DOHH2 (cell line): ENCODE measurements at regions not wholly inside any gene's neighbourhood (a gene's known extent, or its start where the extent isn't known, plus 50 kb on each side); places are given as distances from the start of the nearest gene placed in this dataset.
"Not testable (repeated sequence)": the region's sequence is repeated elsewhere in the genome, so short reads cannot be mapped to it uniquely, and the experiment has no call there.

ENCODE experiments used
- H3F3A ChIP-seq: fragments of 200-600 bp; sonication (generic), shearing (Covaris generic); 2 replicates; pipeline ENCODE4 v1.6.0; 2016; ENCODE audit warnings: antibody characterized with exemption, mild to moderate bottlenecking; ENCODE audit not compliant: control insufficient read depth, insufficient read depth
- H3K27ac ChIP-seq: fragments of 200-600 bp; sonication (generic); 2 replicates; pipeline ENCODE4 v1.5.1; 2014; ENCODE audit warnings: low read depth, mild to moderate bottlenecking, low read length, moderate library complexity
- H3K27me3 ChIP-seq: fragments of 200-600 bp; sonication (generic); 2 replicates; pipeline ENCODE4 v1.6.1; 2014; ENCODE audit warnings: mild to moderate bottlenecking, low read length, mixed read lengths; ENCODE audit not compliant: control insufficient read depth
- H3K36me3 ChIP-seq: fragments of 200-600 bp; sonication (generic); 2 replicates; pipeline ENCODE4 v1.6.1; 2014; ENCODE audit warnings: mild to moderate bottlenecking, low read length, moderate library complexity, mixed read lengths; ENCODE audit not compliant: control insufficient read depth
- H3K4me1 ChIP-seq: fragments of 200-600 bp; sonication (generic); 2 replicates; pipeline ENCODE4 v1.6.1; 2014; ENCODE audit warnings: mild to moderate bottlenecking, low read length, mixed read lengths; ENCODE audit not compliant: control insufficient read depth
- H3K4me2 ChIP-seq: fragments of 200-600 bp; sonication (generic); 2 replicates; pipeline ENCODE4 v1.6.0; 2014; ENCODE audit warnings: mild to moderate bottlenecking, low read length, moderate library complexity
- H3K4me3 ChIP-seq: fragments of 200-600 bp; sonication (generic); 2 replicates; pipeline ENCODE4 v1.5.1; 2014; ENCODE audit warnings: mild to moderate bottlenecking, low read length, mixed read lengths
- H3K79me2 ChIP-seq: fragments of 200-600 bp; sonication (generic); 2 replicates; pipeline ENCODE4 v1.6.1; 2014; ENCODE audit warnings: mild to moderate bottlenecking, low read length, mixed read lengths; ENCODE audit not compliant: control insufficient read depth
- H3K9me2 ChIP-seq: fragments of 200-600 bp; sonication (generic); replicated peaks from 2 replicates; pipeline ENCODE4 v1.6.1; 2014; ENCODE audit warnings: mild to moderate bottlenecking, low read length, mixed read lengths; ENCODE audit not compliant: control insufficient read depth
- H3K9me3 ChIP-seq: fragments of 200-600 bp; sonication (generic); 2 replicates; pipeline ENCODE4 v1.6.1; 2014; ENCODE audit warnings: antibody characterized with exemption, low read length, mixed read lengths; ENCODE audit not compliant: control insufficient read depth, insufficient read depth
- H4K20me1 ChIP-seq: fragments of 200-600 bp; sonication (generic); 2 replicates; pipeline ENCODE4 v1.6.0; 2014; ENCODE audit warnings: low read depth, mild to moderate bottlenecking, antibody characterized with exemption, low read length, moderate library complexity; ENCODE audit not compliant: control insufficient read depth, insufficient read depth
- CTCF ChIP-seq: fragments of 200-600 bp; sonication (generic); IDR thresholded peaks from one replicate; pipeline ENCODE4 v1.5.1; 2014; ENCODE audit warnings: antibody characterized with exemption, mild to moderate bottlenecking, low read depth, low read length; ENCODE audit not compliant: poor library complexity, severe bottlenecking
- EZH2phosphoT487 ChIP-seq: fragments of 200-600 bp; sonication (generic); IDR thresholded peaks from 2 replicates; pipeline ENCODE4 v1.6.1; 2017; ENCODE audit warnings: borderline replicate concordance, mild to moderate bottlenecking, antibody characterized with exemption, low read length, moderate library complexity, mixed read lengths

DNA sequence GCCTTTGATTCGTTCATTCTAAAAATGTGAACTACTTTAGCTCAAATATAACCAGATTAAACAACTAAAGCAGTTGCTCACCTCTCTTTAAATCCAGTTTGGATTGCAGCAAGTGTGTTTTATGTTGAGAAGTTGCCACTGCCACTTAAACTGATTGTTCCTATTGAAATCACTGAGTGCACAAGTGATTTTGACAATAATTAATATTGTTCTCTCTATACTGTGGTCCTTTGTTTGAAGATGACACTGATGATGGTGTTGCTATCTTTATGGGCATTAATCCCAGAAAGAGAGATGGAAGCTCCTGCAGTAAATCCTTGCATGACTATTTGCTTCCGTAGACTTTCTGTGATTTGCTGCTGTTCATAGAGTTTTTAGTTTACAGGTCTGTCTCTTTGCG lies 251.4 kb upstream of the ZEB2 start:
- Histone ChIP-seq H3K9me2 (no peaks in the 10 kb centered on the region), H3K79me2 (no peaks in the 10 kb centered on the region), H4K20me1 (no peaks in the 10 kb centered on the region), H3F3A (no peaks in the 10 kb centered on the region), H3K4me2 (no peak overlapping the region), H3K27me3 (no peaks in the 10 kb centered on the region), H3K4me3 (no peak overlapping the region), H3K27ac (no peak overlapping the region), H3K4me1 (peaks cover 20% of the 10 kb centered on the region), H3K36me3 (no peaks in the 10 kb centered on the region), H3K9me3 (no peaks in the 10 kb centered on the region)
- TF ChIP-seq CTCF (no peak), EZH2phosphoT487 (no peak)

DNA sequence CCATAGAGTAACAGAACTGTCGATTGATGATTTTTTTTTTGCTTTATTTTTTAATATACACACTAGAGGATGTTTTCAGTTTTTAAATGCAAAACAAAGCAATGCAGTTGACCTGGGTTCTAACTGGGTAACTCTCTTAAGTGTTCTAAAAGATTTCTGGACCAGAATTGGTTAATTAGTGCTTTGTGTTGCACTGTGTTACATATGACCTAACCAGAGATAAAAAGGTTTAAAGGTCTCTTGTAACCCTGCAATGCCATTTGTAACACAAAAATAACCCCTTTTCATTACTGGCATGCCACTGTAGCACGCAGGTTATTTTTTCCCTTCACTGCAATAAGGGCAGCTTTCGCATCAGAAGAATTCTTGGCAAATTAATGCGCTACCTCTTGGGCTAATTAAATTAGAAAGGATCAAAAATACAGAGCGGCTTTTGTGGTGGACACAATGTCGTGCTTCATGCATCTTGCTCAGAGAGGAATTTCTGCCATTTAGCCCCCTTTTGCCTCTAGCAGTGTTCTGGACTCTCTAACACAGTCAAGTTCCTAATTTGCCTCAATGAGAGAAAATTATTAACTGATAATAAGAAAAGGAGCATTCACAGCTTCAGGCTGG lies 250.8 kb upstream of the ZEB2 start:
- Histone ChIP-seq H3K4me1 (peaks cover 20% of the 10 kb centered on the region), H3K9me2 (no peaks in the 10 kb centered on the region), H3K9me3 (no peaks in the 10 kb centered on the region), H3K36me3 (no peaks in the 10 kb centered on the region), H4K20me1 (no peaks in the 10 kb centered on the region), H3K4me2 (no peak overlapping the region), H3K27ac (no peak overlapping the region), H3K79me2 (no peaks in the 10 kb centered on the region), H3K4me3 (no peak overlapping the region), H3F3A (no peaks in the 10 kb centered on the region), H3K27me3 (no peaks in the 10 kb centered on the region)
- TF ChIP-seq CTCF = no peak

- H3K4me2 ChIP-seq, H4K20me1 ChIP-seq, H3K27me3 ChIP-seq, H3F3A ChIP-seq, H3K9me2 ChIP-seq, H3K27ac ChIP-seq, H3K79me2 ChIP-seq, H3K36me3 ChIP-seq, H3K4me1 ChIP-seq, H3K9me3 ChIP-seq, H3K4me3 ChIP-seq: not testable (repeated sequence)
Observed at GRCh38 chr2:144760939-144761338, 241.0 kb upstream of the ZEB2 start.

DNA sequence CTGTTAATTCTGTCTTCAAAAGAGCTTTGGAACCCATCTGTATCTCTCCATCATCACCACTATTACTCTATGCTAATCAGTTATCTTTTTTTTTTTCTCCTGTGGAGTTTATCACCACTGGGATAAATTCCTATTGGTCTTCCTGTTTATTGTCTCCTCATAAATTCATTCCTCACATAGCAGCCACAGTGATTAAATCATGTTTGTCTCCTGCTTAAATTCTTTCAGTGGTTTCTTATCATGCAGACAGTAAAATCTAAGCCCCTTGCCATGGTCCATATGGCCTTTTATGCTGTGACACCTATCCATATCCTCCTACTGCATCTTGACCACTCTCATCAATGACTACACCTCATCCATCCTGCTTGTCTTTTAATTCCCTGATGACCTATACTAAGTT lies 239.8 kb upstream of the ZEB2 start:
- Histone ChIP-seq H3K4me3 (no peak overlapping the region), H3K4me1 (no peaks in the 10 kb centered on the region), H3K9me3 (peaks cover 11% of the 10 kb centered on the region; the same call in 1 of the 2 replicates), H3K36me3 (no peaks in the 10 kb centered on the region), H3K27ac (no peak overlapping the region), H4K20me1 (no peaks in the 10 kb centered on the region), H3K9me2 (no peaks in the 10 kb centered on the region), H3K4me2 (no peak overlapping the region), H3K27me3 (no peaks in the 10 kb centered on the region), H3F3A (no peaks in the 10 kb centered on the region), H3K79me2 (no peaks in the 10 kb centered on the region)
- no peak for TF ChIP-seq EZH2phosphoT487
- TF ChIP-seq CTCF = no peak

GRCh38 chr2:144758196-144758595 lies 238.3 kb upstream of the ZEB2 start:
- not testable (repeated sequence) for H3K4me2 ChIP-seq, H3K79me2 ChIP-seq, H3K4me1 ChIP-seq, H3K27ac ChIP-seq, H3F3A ChIP-seq, H3K36me3 ChIP-seq, H4K20me1 ChIP-seq, H3K4me3 ChIP-seq, H3K9me2 ChIP-seq, H3K27me3 ChIP-seq
- H3K9me3 ChIP-seq = peaks cover 12% of the 10 kb centered on the region; the same call in 1 of the 2 replicates
